K562 (cell line): ENCODE measurements at regions not wholly inside any gene's neighbourhood (a gene's known extent, or its start where the extent isn't known, plus 50 kb on each side); places are given as distances from the start of the nearest gene placed in this dataset.

ENCODE experiments used
- KLF16 ChIP-seq: IDR thresholded peaks from 2 replicates; pipeline ENCODE4 v1.6.1; 2016; ENCODE audit warnings: antibody characterized with exemption
- NRF1 ChIP-seq, 2 experiments: fragments of 450-650 bp; IDR thresholded peaks in 1 of 2; conservative IDR thresholded peaks in 1 of 2; 2 replicates each; pipeline ENCODE4 v1.6.1; 2014; ENCODE audit warnings: mild to moderate bottlenecking in 2 of 2
- POLR2A ChIP-seq: fragments of 450-650 bp; conservative IDR thresholded peaks from 2 replicates; pipeline ENCODE4 v1.6.1; 2016
- POLR2AphosphoS5 ChIP-seq: IDR thresholded peaks from 2 replicates; pipeline ENCODE4 v1.6.1; 2011; ENCODE audit warnings: mild to moderate bottlenecking, low read depth, low read length, moderate library complexity; ENCODE audit not compliant: control insufficient read depth, insufficient read depth
- POLR2H ChIP-seq: IDR thresholded peaks from 2 replicates; pipeline ENCODE4 v1.6.1; 2016; ENCODE audit warnings: missing genetic modification characterization, low read depth, mild to moderate bottlenecking, control low read depth, missing compliant biosample characterization, moderate library complexity
- SMARCC2 ChIP-seq: fragments of 450-650 bp; IDR thresholded peaks from 2 replicates; pipeline ENCODE4 v1.6.1; 2017; ENCODE audit warnings: antibody characterized with exemption, moderate library complexity, mild to moderate bottlenecking, low read depth
- SREBF1 ChIP-seq: fragments of 150-350 bp; IDR thresholded peaks from 2 replicates; pipeline ENCODE4 v1.6.1; 2014; ENCODE audit warnings: antibody characterized with exemption, low read depth, low read length, borderline replicate concordance
- ZNF134 ChIP-seq: fragments of 250-450 bp; sonication (Bioruptor Pico); conservative IDR thresholded peaks from 2 replicates; pipeline ENCODE4 v1.4.0; 2020
- ZNF311 ChIP-seq: fragments of 250-450 bp; sonication (Bioruptor Pico); IDR thresholded peaks from 2 replicates; pipeline ENCODE4 v1.4.0; 2020; ENCODE audit warnings: mild to moderate bottlenecking, moderate library complexity
- ZNF431 ChIP-seq: sonication (generic); formaldehyde crosslinking; IDR thresholded peaks from 2 replicates; pipeline ENCODE4 v1.8.0; 2022; ENCODE audit warnings: mild to moderate bottlenecking, missing genetic modification reagents
- TF ChIP-seq, protein P1 (sequence below), 3 experiments: IDR thresholded peaks in 2 of 3; conservative IDR thresholded peaks in 1 of 3; 2 replicates each; pipeline ENCODE4 v1.5.1; 2011 to 2012; ENCODE audit warnings: low read length in 3 of 3, mild to moderate bottlenecking in 3 of 3, control low read depth in 2 of 3, improper control_type of control experiment in 1 of 3, inconsistent platforms in 1 of 3, low read depth in 1 of 3, mixed read lengths in 1 of 3, moderate library complexity in 1 of 3; ENCODE audit not compliant: insufficient read depth in 2 of 3
- TF ChIP-seq, protein P2 (sequence below): fragments of 250-450 bp; sonication (Bioruptor Pico); IDR thresholded peaks from 2 replicates; pipeline ENCODE4 v1.5.0; 2021

DNA sequence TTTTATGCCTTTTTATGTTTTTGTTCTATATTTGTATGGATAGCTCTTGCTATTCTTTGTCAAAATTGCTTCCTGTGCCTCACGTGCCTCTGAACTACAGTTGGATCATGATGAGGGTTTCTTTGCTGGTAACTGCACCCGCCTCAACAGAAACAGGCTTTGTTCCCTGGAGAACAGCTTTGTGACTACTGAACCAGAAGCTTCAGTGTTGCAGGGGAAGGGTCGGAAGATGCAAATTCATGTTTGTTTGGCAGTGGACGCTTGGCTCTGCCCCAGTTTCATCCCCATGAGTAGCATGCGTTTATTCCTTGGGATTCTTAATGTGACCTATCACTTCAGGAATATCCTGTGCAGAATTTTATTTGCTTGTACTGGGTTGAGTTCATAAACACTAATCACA lies 959.1 kb upstream of the WWC1 start:
- no peak for TF ChIP-seq SREBF1
- TF ChIP-seq POLR2H (tag): no peak
- no peak for TF ChIP-seq KLF16
- TF ChIP-seq, protein P1, sequence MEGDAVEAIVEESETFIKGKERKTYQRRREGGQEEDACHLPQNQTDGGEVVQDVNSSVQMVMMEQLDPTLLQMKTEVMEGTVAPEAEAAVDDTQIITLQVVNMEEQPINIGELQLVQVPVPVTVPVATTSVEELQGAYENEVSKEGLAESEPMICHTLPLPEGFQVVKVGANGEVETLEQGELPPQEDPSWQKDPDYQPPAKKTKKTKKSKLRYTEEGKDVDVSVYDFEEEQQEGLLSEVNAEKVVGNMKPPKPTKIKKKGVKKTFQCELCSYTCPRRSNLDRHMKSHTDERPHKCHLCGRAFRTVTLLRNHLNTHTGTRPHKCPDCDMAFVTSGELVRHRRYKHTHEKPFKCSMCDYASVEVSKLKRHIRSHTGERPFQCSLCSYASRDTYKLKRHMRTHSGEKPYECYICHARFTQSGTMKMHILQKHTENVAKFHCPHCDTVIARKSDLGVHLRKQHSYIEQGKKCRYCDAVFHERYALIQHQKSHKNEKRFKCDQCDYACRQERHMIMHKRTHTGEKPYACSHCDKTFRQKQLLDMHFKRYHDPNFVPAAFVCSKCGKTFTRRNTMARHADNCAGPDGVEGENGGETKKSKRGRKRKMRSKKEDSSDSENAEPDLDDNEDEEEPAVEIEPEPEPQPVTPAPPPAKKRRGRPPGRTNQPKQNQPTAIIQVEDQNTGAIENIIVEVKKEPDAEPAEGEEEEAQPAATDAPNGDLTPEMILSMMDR (IDR thresholded peaks at IDR 0.05 in 2 of 3, conservative IDR thresholded peaks at IDR 0.05 in 1 of 3; ENCODE audit: insufficient read depth in 2 of 3, low read depth in 1 of 3, low read length in 3 of 3): no peak
- no peak for TF ChIP-seq ZNF431 (CRISPR knock-in tag)
- TF ChIP-seq POLR2AphosphoS5: no peak
- TF ChIP-seq ZNF134 (CRISPR knock-in tag): no peak
- TF ChIP-seq, protein P2, sequence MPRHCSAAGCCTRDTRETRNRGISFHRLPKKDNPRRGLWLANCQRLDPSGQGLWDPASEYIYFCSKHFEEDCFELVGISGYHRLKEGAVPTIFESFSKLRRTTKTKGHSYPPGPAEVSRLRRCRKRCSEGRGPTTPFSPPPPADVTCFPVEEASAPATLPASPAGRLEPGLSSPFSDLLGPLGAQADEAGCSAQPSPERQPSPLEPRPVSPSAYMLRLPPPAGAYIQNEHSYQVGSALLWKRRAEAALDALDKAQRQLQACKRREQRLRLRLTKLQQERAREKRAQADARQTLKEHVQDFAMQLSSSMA (CRISPR knock-in tag): no peak
- no peak for TF ChIP-seq POLR2A
- TF ChIP-seq ZNF311 (CRISPR knock-in tag): no peak
- no peak for TF ChIP-seq SMARCC2
- no peak for TF ChIP-seq NRF1 (conservative IDR thresholded peaks at IDR 0.05 in 1 of 2, IDR thresholded peaks at IDR 0.05 in 1 of 2)
